HT1080 (cell line): ENCODE measurements at regions not wholly inside any gene's neighbourhood (a gene's known extent, or its start where the extent isn't known, plus 50 kb on each side); places are given as distances from the start of the nearest gene placed in this dataset.
A peak's percentile ranks its signal among the peaks of the same experiment; 100 is the strongest.
"Not testable (repeated sequence)": the region's sequence is repeated elsewhere in the genome, so short reads cannot be mapped to it uniquely, and the experiment has no call there.

Experiments
- DNase-seq: peaks from one replicate; pipeline ENCODE4 v3.0.0-alpha.2; 2015; ENCODE audit warnings: low read depth

GRCh38 chr2:84152462-84152861, 306.6 kb downstream of the SUCLG1 start:
- DNase-seq: no peak

GRCh38 chr2:84144345-84144744, 314.7 kb downstream of the SUCLG1 start:
- no peak for DNase-seq

- DNase-seq: no peak
Observed at GRCh38 chr2:84137034-84137433, 322.0 kb downstream of the SUCLG1 start.

- no peak for DNase-seq
Observed at GRCh38 chr2:84132370-84132769, 326.7 kb downstream of the SUCLG1 start.

GRCh38 chr2:84131278-84131830, 327.7 kb downstream of the SUCLG1 start:
- no peak for DNase-seq

DNA sequence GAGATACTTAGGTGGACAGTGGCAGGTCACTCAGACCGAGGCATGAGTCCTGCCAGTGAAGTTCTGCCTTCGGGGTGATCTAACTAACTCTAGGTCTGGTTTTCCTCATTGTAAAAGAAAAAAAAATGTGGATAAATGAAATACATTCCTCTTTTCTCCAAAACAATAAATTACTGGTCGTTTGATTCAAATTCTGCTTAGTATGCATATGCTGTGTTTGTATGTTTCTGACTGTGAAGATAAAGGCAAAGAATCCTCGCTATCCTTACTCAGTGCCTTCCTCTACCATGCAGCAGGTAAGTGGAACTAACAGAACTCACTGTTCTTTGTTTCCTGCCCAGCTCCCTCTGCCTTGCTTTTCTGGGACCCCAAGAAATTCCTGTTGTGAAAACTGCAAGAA, 330.1 kb downstream of the SUCLG1 start:
- no peak for DNase-seq

GRCh38 chr2:84127812-84128211, 331.3 kb downstream of the SUCLG1 start:
- not testable (repeated sequence) for DNase-seq

GRCh38 chr2:84126530-84126929, 332.6 kb downstream of the SUCLG1 start:
- DNase-seq: no peak

DNA sequence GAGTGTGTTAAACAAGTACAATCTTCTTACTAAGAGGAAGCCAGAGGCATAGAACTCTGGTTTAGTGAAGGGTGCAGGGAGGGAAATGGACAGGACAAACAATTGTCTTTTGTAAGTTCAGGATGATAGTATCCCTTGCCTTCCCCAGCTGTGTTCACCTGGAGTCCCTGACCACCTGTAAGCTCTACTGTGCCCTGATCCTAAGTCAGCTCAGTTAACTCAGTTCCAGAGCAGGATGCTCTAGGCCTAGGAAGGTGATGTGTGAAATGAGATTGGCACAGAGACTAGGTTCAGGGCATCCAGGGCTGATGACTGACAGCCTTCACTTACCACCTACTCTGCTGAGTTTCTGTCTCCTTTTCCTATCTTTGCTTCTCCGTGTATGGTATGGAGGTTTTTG, 333.0 kb downstream of the SUCLG1 start:
- DNase-seq: no peak

GRCh38 chr2:84116143-84116542, 342.9 kb downstream of the SUCLG1 start:
- no peak for DNase-seq

DNA sequence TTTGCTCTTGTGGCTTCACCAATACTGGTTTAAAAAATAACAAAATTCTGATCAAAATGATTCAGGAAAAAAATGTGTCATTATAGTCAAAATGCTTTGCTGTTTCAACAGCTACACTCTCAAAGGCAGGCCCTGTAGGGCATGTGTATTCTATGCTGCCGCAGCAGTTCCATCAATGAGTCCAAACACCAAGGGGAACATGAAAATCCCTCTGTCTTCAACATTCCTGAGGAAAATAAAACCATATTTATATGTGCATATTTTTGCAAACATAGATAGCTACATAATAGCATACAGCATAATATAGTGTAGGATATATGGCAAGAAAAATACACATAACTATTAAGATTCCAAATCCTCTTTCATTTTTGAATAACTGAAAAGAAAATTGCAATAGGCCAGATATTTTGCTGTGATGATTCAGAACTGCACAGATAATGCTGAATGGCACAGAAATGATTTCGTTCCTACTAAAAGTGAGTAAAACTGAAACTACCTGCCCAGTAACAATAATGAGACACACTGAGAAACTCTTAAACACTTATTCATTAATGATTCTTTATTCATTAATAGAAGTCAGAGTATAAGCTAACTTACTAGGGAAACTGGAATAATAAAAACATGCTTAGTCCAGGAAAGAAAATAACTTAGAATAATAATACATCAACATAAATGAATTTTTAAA, 343.8 kb downstream of the SUCLG1 start:
- no peak for DNase-seq

- peak; percentile 18 for DNase-seq
Observed at GRCh38 chr2:84103816-84104527, 355.1 kb downstream of the SUCLG1 start.

GRCh38 chr2:84102274-84102673, 356.8 kb downstream of the SUCLG1 start:
- no peak for DNase-seq

- DNase-seq: no peak
Observed at GRCh38 chr2:84088656-84089055, 370.4 kb downstream of the SUCLG1 start.

GRCh38 chr2:84085562-84085961, 373.5 kb downstream of the SUCLG1 start:
- DNase-seq: no peak

- DNase-seq: no peak
Observed at GRCh38 chr2:84084856-84085255, 374.2 kb downstream of the SUCLG1 start.

DNA sequence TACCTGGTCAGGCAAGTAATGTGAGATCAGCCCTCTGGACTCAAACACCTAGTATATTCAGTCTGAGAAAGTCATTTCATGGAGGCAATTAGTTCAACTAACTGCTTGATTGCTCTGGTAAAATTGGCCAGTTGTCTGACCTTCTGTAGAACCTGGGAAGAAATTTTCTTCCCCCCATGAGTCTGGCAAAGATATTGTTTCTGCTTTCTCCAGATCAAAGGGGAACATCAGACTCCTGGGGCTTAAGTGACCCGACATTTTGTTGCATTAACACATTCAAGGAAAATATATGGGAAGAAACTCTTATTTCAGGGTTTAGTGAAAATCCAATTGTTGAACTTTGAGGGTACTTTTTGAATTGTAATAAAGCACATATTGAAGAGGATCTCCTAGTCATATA, 375.1 kb downstream of the SUCLG1 start:
- no peak for DNase-seq

DNA sequence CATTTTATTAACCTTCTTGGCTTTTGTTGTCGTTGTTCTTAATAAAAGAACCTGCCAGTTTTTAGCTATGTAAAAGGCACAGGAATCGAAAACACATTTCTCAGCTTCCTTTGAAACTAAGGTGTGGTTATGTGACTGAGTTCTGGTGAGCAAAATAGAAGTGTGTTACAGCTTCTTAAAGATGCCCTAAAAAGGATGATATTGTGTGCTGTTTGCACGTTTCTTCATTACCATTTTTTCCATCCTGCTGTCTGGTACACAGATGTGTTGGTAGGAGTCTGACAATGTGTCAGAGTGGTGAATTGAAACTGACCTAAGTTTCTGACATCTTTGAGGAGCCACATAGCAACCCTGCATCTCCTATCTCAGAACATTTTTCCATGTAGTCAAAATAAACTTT, 380.6 kb downstream of the SUCLG1 start:
- no peak for DNase-seq

DNA sequence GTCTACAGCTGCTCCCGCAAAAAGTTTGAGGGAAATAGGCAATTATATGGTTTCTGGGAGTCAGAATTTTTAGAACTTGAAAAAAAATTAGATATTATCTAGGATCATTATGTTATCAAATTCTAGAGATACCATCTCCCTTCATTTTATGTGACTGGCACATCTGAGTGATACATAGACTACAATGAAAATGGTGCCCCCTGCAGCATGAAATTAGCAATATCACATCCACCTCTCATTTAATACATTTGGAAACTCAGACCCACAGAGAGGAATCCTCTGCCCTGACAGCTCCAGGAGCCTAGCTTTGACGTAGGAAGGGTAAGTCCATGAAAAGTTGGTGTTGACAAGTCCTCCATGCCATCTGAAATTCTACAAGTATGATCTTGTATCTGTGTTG, 381.6 kb downstream of the SUCLG1 start:
- DNase-seq: peak; percentile 24

DNA sequence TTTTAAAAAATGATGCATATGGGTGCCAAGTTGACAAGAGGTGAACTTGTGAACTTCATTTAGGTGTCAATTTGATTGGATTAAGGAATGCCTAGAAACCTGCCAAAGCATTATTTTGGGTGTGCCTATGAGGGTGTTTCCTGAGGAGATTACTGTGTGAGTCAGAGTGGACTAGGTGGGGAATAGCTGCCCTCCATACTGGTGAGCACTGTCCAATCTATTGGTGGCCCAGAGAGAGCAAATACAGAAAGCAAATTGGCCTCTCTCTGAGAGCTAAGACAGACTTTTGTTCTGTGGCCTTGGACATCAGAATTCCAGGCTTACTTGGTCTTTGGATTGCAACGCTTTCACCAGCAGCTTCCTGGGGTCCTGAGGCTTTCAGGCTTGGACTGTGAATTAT, 388.0 kb downstream of the SUCLG1 start:
- no peak for DNase-seq

DNA sequence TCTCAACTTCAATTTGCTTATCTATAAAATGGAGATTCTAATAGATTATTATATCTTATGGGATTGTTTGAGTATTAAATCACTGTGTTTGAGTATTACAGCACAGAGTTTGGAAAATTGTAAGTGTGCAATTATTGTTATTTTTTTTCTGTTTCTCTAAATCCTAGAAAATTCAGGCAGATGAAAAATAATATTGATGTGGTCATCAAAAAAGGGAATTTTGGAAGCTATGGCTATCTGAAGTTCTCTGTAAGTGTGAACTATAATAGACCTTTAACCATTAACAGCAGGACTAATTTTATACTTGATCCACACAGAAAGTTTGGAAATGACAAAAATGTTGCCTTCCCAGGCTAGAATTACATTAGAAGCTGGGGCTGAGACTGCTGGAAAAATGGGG, 393.2 kb downstream of the SUCLG1 start:
- no peak for DNase-seq

DNA sequence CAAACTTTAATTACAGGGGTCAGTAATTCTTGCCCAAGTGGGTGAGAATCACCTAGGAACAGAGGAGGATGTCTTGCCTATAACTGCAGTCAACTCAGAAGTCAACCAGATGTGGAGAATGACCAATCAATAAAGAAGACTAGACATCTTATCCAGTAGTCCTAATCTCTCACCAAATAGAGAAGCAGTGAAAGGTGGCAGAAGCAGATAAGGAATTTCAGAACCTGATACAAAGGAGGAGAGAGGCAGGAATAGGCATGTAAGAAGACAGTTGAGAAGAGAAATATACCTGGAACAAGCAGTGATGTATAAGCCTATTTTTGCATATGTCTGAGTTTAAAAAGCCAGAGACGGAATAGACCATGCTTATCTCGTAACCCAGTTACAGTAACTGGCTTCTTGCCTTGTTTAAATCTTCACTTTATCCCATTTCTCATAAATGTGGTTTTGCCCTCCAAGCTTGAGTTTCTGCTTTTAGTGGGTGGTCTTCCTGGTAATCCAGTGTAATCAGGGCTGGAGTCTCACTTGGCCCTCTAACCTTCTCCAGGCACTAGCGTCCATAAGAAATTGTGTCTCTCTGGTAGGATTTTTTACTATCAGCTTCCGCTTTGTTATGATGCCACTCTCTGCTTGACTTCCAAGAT, 401.0 kb downstream of the SUCLG1 start:
- no peak for DNase-seq
